GM12865 (cell line): ENCODE measurements at regions not wholly inside any gene's neighbourhood (a gene's known extent, or its start where the extent isn't known, plus 50 kb on each side); places are given as distances from the start of the nearest gene placed in this dataset.
A peak's percentile ranks its signal among the peaks of the same experiment; 100 is the strongest.

Experiments used
- DNase-seq: peaks from one replicate; pipeline ENCODE4 v3.0.0; 2010; ENCODE audit warnings: low read depth
- H3K4me3 ChIP-seq: 2 replicates; pipeline ENCODE4 v1.5.1; 2011; ENCODE audit warnings: mild to moderate bottlenecking, low read depth, low read length, control low read depth
- TF ChIP-seq, protein P1 (sequence below): IDR thresholded peaks from 2 replicates; pipeline ENCODE4 v1.5.1; 2011; ENCODE audit warnings: low read length, control low read depth, low read depth, inconsistent platforms; ENCODE audit not compliant: insufficient read depth; ENCODE audit errors: missing control alignments

DNA sequence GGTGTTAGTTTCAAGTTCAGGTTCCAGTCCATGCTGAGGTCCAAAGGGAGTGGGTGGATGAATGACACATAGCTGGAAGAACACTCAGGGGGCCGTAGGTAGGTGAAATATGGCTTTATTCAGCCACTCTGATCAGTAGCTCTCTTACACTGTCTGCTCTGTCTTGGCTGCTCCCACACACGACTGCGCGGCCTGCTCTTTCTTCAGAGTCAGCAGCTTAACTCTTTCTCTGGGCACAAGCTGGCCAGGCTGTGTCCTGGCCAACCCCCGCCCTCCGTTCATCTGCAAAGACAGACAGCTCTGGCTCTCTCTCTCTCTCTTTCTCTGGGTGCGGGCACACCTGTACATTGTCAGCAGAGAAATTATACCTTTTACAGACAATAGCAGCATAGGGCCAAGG is 317.4 kb upstream of the SORCS1 start:
- TF ChIP-seq, protein P1, sequence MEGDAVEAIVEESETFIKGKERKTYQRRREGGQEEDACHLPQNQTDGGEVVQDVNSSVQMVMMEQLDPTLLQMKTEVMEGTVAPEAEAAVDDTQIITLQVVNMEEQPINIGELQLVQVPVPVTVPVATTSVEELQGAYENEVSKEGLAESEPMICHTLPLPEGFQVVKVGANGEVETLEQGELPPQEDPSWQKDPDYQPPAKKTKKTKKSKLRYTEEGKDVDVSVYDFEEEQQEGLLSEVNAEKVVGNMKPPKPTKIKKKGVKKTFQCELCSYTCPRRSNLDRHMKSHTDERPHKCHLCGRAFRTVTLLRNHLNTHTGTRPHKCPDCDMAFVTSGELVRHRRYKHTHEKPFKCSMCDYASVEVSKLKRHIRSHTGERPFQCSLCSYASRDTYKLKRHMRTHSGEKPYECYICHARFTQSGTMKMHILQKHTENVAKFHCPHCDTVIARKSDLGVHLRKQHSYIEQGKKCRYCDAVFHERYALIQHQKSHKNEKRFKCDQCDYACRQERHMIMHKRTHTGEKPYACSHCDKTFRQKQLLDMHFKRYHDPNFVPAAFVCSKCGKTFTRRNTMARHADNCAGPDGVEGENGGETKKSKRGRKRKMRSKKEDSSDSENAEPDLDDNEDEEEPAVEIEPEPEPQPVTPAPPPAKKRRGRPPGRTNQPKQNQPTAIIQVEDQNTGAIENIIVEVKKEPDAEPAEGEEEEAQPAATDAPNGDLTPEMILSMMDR = no peak
- no peak for DNase-seq
- no peak overlapping the region for H3K4me3 ChIP-seq

- DNase-seq = no peak
- H3K4me3 ChIP-seq = no peak overlapping the region
- TF ChIP-seq, protein P1 = no peak
These were observed 316.7 kb upstream of the SORCS1 start for GRCh38 chr10:107481224-107481623.

DNA sequence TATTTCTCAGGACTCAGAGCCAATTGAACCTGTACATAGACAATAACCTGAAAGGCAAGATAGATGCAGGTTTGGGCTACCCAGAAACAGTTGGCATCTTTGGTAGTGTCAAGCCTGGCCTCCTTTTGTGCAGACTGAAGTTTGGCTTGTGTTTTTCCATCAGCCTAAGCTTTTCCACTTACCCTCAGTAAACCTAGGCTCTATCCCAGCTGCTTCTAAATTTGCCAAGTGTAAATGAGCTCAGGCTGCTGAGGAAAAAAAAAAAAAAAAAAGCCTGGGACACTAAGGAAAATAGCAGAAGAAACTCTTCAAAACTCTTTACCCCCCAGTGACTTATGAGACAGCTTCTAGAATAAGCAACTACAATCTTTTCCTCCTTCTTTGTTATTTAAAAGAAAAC is 316.3 kb upstream of the SORCS1 start:
- H3K4me3 ChIP-seq = no peak overlapping the region
- no peak for DNase-seq
- TF ChIP-seq, protein P1 = no peak

DNA sequence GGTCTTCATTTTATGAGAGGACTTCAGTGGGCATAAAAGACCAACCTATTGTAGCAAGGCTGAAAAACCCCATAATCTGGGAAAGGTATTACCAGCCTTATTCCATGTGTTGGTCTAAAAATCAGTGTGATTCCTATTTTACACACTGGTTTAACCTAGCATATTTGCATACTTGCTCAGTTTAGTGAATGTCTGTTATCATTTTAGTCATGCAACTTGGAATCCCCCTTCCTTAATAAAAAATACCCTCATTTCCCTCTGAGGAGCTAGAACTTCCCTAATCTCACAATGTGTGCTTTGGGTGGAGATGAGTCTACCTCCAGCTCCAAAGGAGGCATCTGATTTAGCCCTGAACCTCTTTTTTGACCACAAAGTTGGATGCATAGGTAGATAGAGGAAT is 312.8 kb upstream of the SORCS1 start:
- peak overlapping the region; percentile 48 for H3K4me3 ChIP-seq
- peak; percentile 44 for DNase-seq
- TF ChIP-seq, protein P1 = no peak

- no peak for DNase-seq
- TF ChIP-seq, protein P1 = no peak
- no peak overlapping the region for H3K4me3 ChIP-seq
These were observed 311.9 kb upstream of the SORCS1 start for GRCh38 chr10:107476408-107476807.

DNA sequence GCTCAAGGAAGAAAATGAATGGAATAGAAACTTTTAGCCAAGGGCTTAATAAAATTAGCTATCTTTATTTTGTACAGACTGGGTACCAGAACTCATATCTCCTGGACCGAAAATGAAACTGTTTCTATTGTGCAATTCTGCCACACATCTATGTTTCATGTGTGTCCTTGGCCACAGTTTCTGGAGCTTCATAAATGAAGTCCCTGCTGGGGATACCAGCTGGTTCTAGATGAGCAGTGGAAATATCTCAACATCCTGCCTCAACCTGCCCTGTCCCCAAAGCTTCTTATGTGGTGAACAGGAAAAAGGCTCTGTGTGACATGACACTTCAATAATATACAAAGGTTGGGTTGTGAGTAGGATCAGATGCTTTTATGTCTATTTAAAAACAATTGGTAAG is 310.1 kb upstream of the SORCS1 start:
- TF ChIP-seq, protein P1 = no peak
- DNase-seq = peak; percentile 69
- no peak overlapping the region for H3K4me3 ChIP-seq

DNA sequence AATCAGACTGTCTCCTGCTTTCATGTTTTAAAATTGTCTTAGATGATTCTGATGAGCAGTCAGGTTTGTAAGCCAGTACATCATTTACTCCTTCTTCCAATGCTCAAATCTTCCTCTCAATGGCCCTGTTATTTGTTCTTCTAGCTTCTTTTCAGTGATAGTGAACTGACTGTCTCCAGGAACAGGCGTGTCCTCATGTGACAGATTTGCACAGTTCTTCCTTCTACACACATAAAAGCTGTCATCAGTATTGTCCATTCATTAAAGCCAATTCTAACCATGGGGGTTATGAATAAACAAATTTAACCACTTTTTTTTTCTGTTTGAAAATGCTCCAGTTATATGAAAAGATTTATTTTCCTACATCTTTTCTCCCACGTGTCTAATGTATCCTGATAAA is 308.7 kb upstream of the SORCS1 start:
- no peak for DNase-seq
- no peak overlapping the region for H3K4me3 ChIP-seq
- TF ChIP-seq, protein P1 = no peak
